H9 (cell line): ENCODE measurements at regions not wholly inside any gene's neighbourhood (a gene's known extent, or its start where the extent isn't known, plus 50 kb on each side); places are given as distances from the start of the nearest gene placed in this dataset.
A peak's percentile ranks its signal among the peaks of the same experiment; 100 is the strongest.

ENCODE experiments used
- DNase-seq: peaks from one replicate; pipeline ENCODE4 v3.0.0-alpha.2; 2017
- H2AFZ ChIP-seq: one replicate; pipeline ENCODE4 v1.6.1; 2013; ENCODE audit warnings: mild to moderate bottlenecking, low read length, control low read depth, moderate library complexity
- H2AK5ac ChIP-seq: 2 replicates; pipeline ENCODE4 v1.6.1; 2013; ENCODE audit warnings: low read length, control low read depth, mixed read lengths; ENCODE audit not compliant: insufficient read length
- H2BK120ac ChIP-seq: one replicate; pipeline ENCODE4 v1.6.1; 2013; ENCODE audit warnings: low read depth, mild to moderate bottlenecking, low read length, control low read depth, inconsistent platforms; ENCODE audit not compliant: poor library complexity, severe bottlenecking
- H2BK12ac ChIP-seq: 2 replicates; pipeline ENCODE4 v1.6.1; 2013; ENCODE audit warnings: low read length, control low read depth, mixed read lengths, low read depth; ENCODE audit not compliant: insufficient read length
- H2BK15ac ChIP-seq: 2 replicates; pipeline ENCODE4 v1.6.1; 2013; ENCODE audit warnings: low read depth, low read length, control low read depth
- H2BK20ac ChIP-seq: one replicate; pipeline ENCODE4 v1.6.1; 2013; ENCODE audit warnings: low read depth, mild to moderate bottlenecking, low read length, control low read depth, inconsistent platforms; ENCODE audit not compliant: poor library complexity, severe bottlenecking
- H2BK5ac ChIP-seq: 2 replicates; pipeline ENCODE4 v1.6.1; 2013; ENCODE audit warnings: low read length, control low read depth, mixed read lengths; ENCODE audit not compliant: insufficient read length
- H3K14ac ChIP-seq: 2 replicates; pipeline ENCODE4 v1.6.1; 2013; ENCODE audit warnings: low read length, control low read depth; ENCODE audit not compliant: insufficient read depth
- H3K18ac ChIP-seq: 2 replicates; pipeline ENCODE4 v1.6.1; 2013; ENCODE audit warnings: low read depth, mild to moderate bottlenecking, mixed read lengths, low read length, control low read depth; ENCODE audit not compliant: insufficient read length
- H3K23ac ChIP-seq: 2 replicates; pipeline ENCODE4 v1.6.1; 2013; ENCODE audit warnings: low read length, control low read depth, mixed read lengths, low read depth; ENCODE audit not compliant: insufficient read length
- H3K23me2 ChIP-seq: 2 replicates; pipeline ENCODE4 v1.6.1; 2013; ENCODE audit warnings: low read depth, mild to moderate bottlenecking, mixed read lengths, low read length, control low read depth; ENCODE audit not compliant: insufficient read length, poor library complexity, severe bottlenecking
- H3K27ac ChIP-seq: 2 replicates; pipeline ENCODE4 v1.5.1; 2013; ENCODE audit warnings: low read length, control low read depth, mixed read lengths, low read depth; ENCODE audit not compliant: insufficient read length
- H3K27me3 ChIP-seq: 2 replicates; pipeline ENCODE4 v1.6.1; 2013; ENCODE audit warnings: low read length, control low read depth, inconsistent platforms; ENCODE audit not compliant: insufficient read depth
- H3K4ac ChIP-seq: 2 replicates; pipeline ENCODE4 v1.6.1; 2013; ENCODE audit warnings: low read depth, mild to moderate bottlenecking, control low read depth, inconsistent platforms, low read length, moderate library complexity
- H3K4me1 ChIP-seq: 2 replicates; pipeline ENCODE4 v1.6.1; 2013; ENCODE audit warnings: low read length, control low read depth, inconsistent platforms; ENCODE audit not compliant: insufficient read depth
- H3K4me2 ChIP-seq: 2 replicates; pipeline ENCODE4 v1.6.1; 2013; ENCODE audit warnings: low read length, control low read depth, mixed read lengths; ENCODE audit not compliant: insufficient read length, insufficient read depth
- H3K56ac ChIP-seq: 2 replicates; pipeline ENCODE4 v1.6.1; 2013; ENCODE audit warnings: low read depth, mild to moderate bottlenecking, mixed read lengths, low read length, control low read depth; ENCODE audit not compliant: insufficient read length
- H3K79me1 ChIP-seq: 2 replicates; pipeline ENCODE4 v1.6.1; 2013; ENCODE audit warnings: low read depth, mild to moderate bottlenecking, moderate library complexity, low read length, control low read depth, inconsistent platforms; ENCODE audit not compliant: insufficient read depth, poor library complexity, severe bottlenecking
- H3K79me2 ChIP-seq: 2 replicates; pipeline ENCODE4 v1.6.1; 2013; ENCODE audit warnings: low read length, control low read depth, inconsistent platforms; ENCODE audit not compliant: insufficient read depth
- H3K9ac ChIP-seq: 2 replicates; pipeline ENCODE4 v1.6.1; 2013; ENCODE audit warnings: low read length, control low read depth, mixed read lengths; ENCODE audit not compliant: insufficient read length; ENCODE audit errors: extremely low read depth
- H3K9me3 ChIP-seq: one replicate; pipeline ENCODE4 v1.6.1; 2013; ENCODE audit warnings: low read depth, low read length, inconsistent platforms; ENCODE audit not compliant: control insufficient read depth
- H3T11ph ChIP-seq: one replicate; pipeline ENCODE4 v1.6.1; 2013; ENCODE audit warnings: mild to moderate bottlenecking, low read length, control low read depth, inconsistent platforms
- H4K20me1 ChIP-seq: one replicate; pipeline ENCODE4 v1.6.1; 2013; ENCODE audit not compliant: control insufficient read depth, insufficient read length, insufficient read depth
- H4K5ac ChIP-seq: 2 replicates; pipeline ENCODE4 v1.6.1; 2013; ENCODE audit warnings: low read depth, mild to moderate bottlenecking, mixed read lengths, low read length, control low read depth; ENCODE audit not compliant: insufficient read length
- H4K8ac ChIP-seq: replicated peaks from 2 replicates; pipeline ENCODE4 v1.6.1; 2013; ENCODE audit warnings: low read length, control low read depth, mixed read lengths, low read depth; ENCODE audit not compliant: insufficient read length
- H4K91ac ChIP-seq: 2 replicates; pipeline ENCODE4 v1.6.1; 2013; ENCODE audit warnings: low read depth, mild to moderate bottlenecking, moderate library complexity, mixed read lengths, low read length, control low read depth; ENCODE audit not compliant: insufficient read length
- H3K27ac Mint-ChIP-seq, 3 experiments: 2 replicates in 2 of 3; 3 replicates in 1 of 3; pipeline ENCODE4 v1.8.0; 2020 to 2021; ENCODE audit warnings: mixed read lengths in 3 of 3, mild to moderate bottlenecking in 1 of 3, moderate library complexity in 1 of 3
- H3K27me3 Mint-ChIP-seq: 2 replicates; pipeline ENCODE4 v1.8.0; 2021; ENCODE audit warnings: low read depth, mild to moderate bottlenecking, moderate library complexity, mixed read lengths
- H3K36me3 Mint-ChIP-seq, 3 experiments: 2 replicates in 2 of 3; 3 replicates in 1 of 3; pipeline ENCODE4 v1.8.0; 2020 to 2021; ENCODE audit warnings: low read depth in 3 of 3, mixed read lengths in 3 of 3; ENCODE audit not compliant: insufficient read depth in 1 of 3
- H3K4me1 Mint-ChIP-seq, 2 experiments: 2 replicates each; pipeline ENCODE4 v1.8.0; 2020; ENCODE audit warnings: mixed read lengths in 2 of 2
- H3K4me3 Mint-ChIP-seq, 2 experiments: 2 replicates in 1 of 2; 3 replicates in 1 of 2; pipeline ENCODE4 v1.8.0; 2020 to 2021; ENCODE audit warnings: mild to moderate bottlenecking in 2 of 2, mixed read lengths in 2 of 2, moderate library complexity in 1 of 2
- H3K9me3 Mint-ChIP-seq, 2 experiments: 2 replicates in 1 of 2; 3 replicates in 1 of 2; pipeline ENCODE4 v1.8.0; 2020; ENCODE audit warnings: mild to moderate bottlenecking in 2 of 2, mixed read lengths in 2 of 2, moderate library complexity in 1 of 2
- CTCF ChIP-seq: fragments of 200-600 bp; sonication (generic); conservative IDR thresholded peaks from 3 replicates; pipeline ENCODE4 v1.8.0; 2021; ENCODE audit warnings: antibody characterized with exemption, mild to moderate bottlenecking
- WGBS: extraction: QIAGEN DNeasy Blood & Tissue Kit; methylation state at CpG from one replicate; pipeline ENCODE4 v1.1.7; 2013; ENCODE audit warnings: missing lambda C conversion rate, low lambda C conversion rate, mixed read lengths; ENCODE audit not compliant: insufficient read length; ENCODE audit errors: extremely low coverage; 5-methylcytosine and 5-hydroxymethylcytosine counted together

GRCh38 chr2:39920307-39920801 is 141.3 kb upstream of the THUMPD2 start:
- H2BK20ac ChIP-seq = no peak overlapping the region
- H4K5ac ChIP-seq = no peak overlapping the region
- H3K4me1 ChIP-seq = peaks cover 5% of the 10 kb centered on the region; the same call in 1 of the 2 replicates
- H2BK12ac ChIP-seq = no peak overlapping the region
- H4K91ac ChIP-seq = no peak overlapping the region
- peak; percentile 42 for DNase-seq
- H3K9ac ChIP-seq = no peak overlapping the region
- H4K20me1 ChIP-seq = no peaks in the 10 kb centered on the region
- Mint-ChIP-seq H3K27me3 (no peaks in the 10 kb centered on the region; the same call in 1 of the 2 replicates), H3K4me3 (no peak overlapping the region), H3K27ac (peak overlapping the region in 1 of 3 experiments; percentile 25; a peak in 3 of 7 replicates), H3K4me1 (peaks cover 21 to 24% of the 10 kb centered on the region in 2 experiments), H3K9me3 (peaks cover 0 to 3% of the 10 kb centered on the region in 2 experiments; a peak in 1 of 5 replicates), H3K36me3 (no peaks in the 10 kb centered on the region)
- no peak overlapping the region for H3K56ac ChIP-seq
- H3K14ac ChIP-seq = no peak overlapping the region
- no peaks in the 10 kb centered on the region for H3K79me1 ChIP-seq
- H3K27ac ChIP-seq = no peak overlapping the region
- H2AFZ ChIP-seq = no peak overlapping the region
- no peak overlapping the region for H2BK15ac ChIP-seq
- H2AK5ac ChIP-seq = no peak overlapping the region
- H3K4ac ChIP-seq = no peak overlapping the region
- H2BK120ac ChIP-seq = no peak overlapping the region
- no peaks in the 10 kb centered on the region for H3K79me2 ChIP-seq
- H3K4me2 ChIP-seq = no peak overlapping the region
- no peak overlapping the region for H3K18ac ChIP-seq
- no peak overlapping the region for H4K8ac ChIP-seq
- H3K23me2 ChIP-seq = no peaks in the 10 kb centered on the region
- H3K23ac ChIP-seq = no peak overlapping the region
- no CpG with 5 or more reads among the region's 5 CpGs for WGBS
- H2BK5ac ChIP-seq = no peak overlapping the region
- no peak overlapping the region for H3T11ph ChIP-seq
- H3K9me3 ChIP-seq = no peaks in the 10 kb centered on the region
- no peaks in the 10 kb centered on the region for H3K27me3 ChIP-seq
- no peak for TF ChIP-seq CTCF
